ENCODE measurements at regions not wholly inside any gene's neighbourhood (a gene's known extent, or its start where the extent isn't known, plus 50 kb on each side); places are given as distances from the start of the nearest gene placed in this dataset.

DNA sequence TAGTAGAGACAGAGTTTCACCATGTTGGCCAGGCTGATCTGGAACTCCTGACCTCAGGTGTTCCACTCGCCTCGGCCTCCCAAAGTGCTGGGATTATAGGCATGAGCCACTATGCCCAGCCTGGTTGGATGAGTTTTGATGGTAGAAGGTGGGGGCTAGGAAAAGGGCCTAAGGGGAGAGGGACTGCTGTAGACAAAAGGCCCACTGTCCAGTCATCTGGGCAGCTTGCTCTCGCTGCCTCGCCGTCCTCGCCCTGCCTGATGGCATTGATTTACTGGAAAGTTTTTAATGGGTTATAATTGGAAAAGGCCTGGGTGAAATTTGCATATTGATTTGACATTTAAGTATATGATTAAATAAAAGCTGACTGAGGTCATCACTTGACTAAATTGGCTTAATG lies 175.1 kb upstream of the CSF3R start:
- H4K5ac ChIP-seq (ENCODE audit: low read depth, low read length) = no peak overlapping the region
- no peak overlapping the region for H2AFZ ChIP-seq (replicated peaks; ENCODE audit: low read length, poor library complexity)
- DNase-seq (no peak), ATAC-seq (ENCODE audit: low read depth) (no peak)
- H2BK15ac ChIP-seq (ENCODE audit: low read depth, low read length) = no peak overlapping the region
- H3K9ac ChIP-seq (ENCODE audit: low read depth, low read length) = no peak overlapping the region
- no peaks in the 10 kb centered on the region for H3K9me1 ChIP-seq (ENCODE audit: insufficient read depth, low read length)
- in situ Hi-C loops (cut with MboI; ENCODE audit: low sequenced_read_pairs) = no loop called here
- no peaks in the 10 kb centered on the region for H3K79me1 ChIP-seq (ENCODE audit: low read depth in 1 of 2, low read length in 2 of 2)
- dilution Hi-C loops (cut with HindIII; ENCODE audit: low sequenced_read_pairs, unreplicated experiment) = no loop called here
- no peak overlapping the region for H3K18ac ChIP-seq (ENCODE audit: low read depth, low read length)
- ChIA-PET CTCF (no interaction called here), POLR2A (ENCODE audit: unreplicated experiment) (no interaction called here)
- H3K4me2 ChIP-seq (ENCODE audit: low read depth, low read length) = no peak overlapping the region
- H3K14ac ChIP-seq (replicated peaks; ENCODE audit: low read depth, low read length) = no peak overlapping the region
- no peak overlapping the region for H3K27ac ChIP-seq (ENCODE audit: insufficient read depth, low read length)
- H3K4ac ChIP-seq (ENCODE audit: low read depth, low read length) = no peak overlapping the region
- no peaks in the 10 kb centered on the region for H3K9me3 ChIP-seq (ENCODE audit: control insufficient read depth, insufficient read depth, low read length)
- H3K56ac ChIP-seq (ENCODE audit: extremely low read depth, insufficient read depth, low read length) = no peak overlapping the region
- no peak overlapping the region for H2BK120ac ChIP-seq (ENCODE audit: low read depth, low read length)
- no peaks in the 10 kb centered on the region for H3K4me1 ChIP-seq (ENCODE audit: control insufficient read depth, insufficient read depth, low read length)
- no peaks in the 10 kb centered on the region for H4K20me1 ChIP-seq (ENCODE audit: insufficient read depth, low read length)
- no peak overlapping the region for H4K8ac ChIP-seq (ENCODE audit: low read depth in 2 of 2, low read length in 2 of 2)
- no TSS peak for BruUV-seq (replicated peaks)
- no peak overlapping the region for H3K4me3 ChIP-seq (ENCODE audit: insufficient read depth, low read depth, low read length)
- H3K27me3 ChIP-seq (ENCODE audit: control insufficient read depth, insufficient read depth, low read length) = peaks cover 4% of the 10 kb centered on the region
- no peak overlapping the region for H3K23ac ChIP-seq (ENCODE audit: low read depth, low read length)
- no peak overlapping the region for H4K91ac ChIP-seq (ENCODE audit: insufficient read depth, low read depth, low read length)
- TF ChIP-seq CEBPB (IDR thresholded peaks at IDR 0.05; ENCODE audit: low read depth, low read length) (no peak), CTCF (conservative IDR thresholded peaks at IDR 0.05; ENCODE audit: low read depth, low read length) (no peak), CHD1 (IDR thresholded peaks at IDR 0.05; ENCODE audit: low read depth, low read length) (no peak), RFX5 (IDR thresholded peaks at IDR 0.05; ENCODE audit: low read depth, low read length) (no peak), SMC3 (IDR thresholded peaks at IDR 0.05; ENCODE audit: low read depth, low read length) (no peak), FOS (IDR thresholded peaks at IDR 0.05; ENCODE audit: low read depth, low read length) (no peak), MXI1 (IDR thresholded peaks at IDR 0.05; ENCODE audit: borderline replicate concordance, low read depth, low read length) (no peak), MAFK (IDR thresholded peaks at IDR 0.05; ENCODE audit: low read depth, low read length) (no peak), MAZ (IDR thresholded peaks at IDR 0.05; ENCODE audit: borderline replicate concordance, low read depth, low read length) (no peak), BHLHE40 (IDR thresholded peaks at IDR 0.05; ENCODE audit: low read depth, low read length) (no peak), RCOR1 (IDR thresholded peaks at IDR 0.05; ENCODE audit: insufficient replicate concordance, low read length) (no peak), NFE2L2 (IDR thresholded peaks at IDR 0.05; ENCODE audit: low read depth, low read length) (no peak)
- TF ChIP-seq, protein P1, sequence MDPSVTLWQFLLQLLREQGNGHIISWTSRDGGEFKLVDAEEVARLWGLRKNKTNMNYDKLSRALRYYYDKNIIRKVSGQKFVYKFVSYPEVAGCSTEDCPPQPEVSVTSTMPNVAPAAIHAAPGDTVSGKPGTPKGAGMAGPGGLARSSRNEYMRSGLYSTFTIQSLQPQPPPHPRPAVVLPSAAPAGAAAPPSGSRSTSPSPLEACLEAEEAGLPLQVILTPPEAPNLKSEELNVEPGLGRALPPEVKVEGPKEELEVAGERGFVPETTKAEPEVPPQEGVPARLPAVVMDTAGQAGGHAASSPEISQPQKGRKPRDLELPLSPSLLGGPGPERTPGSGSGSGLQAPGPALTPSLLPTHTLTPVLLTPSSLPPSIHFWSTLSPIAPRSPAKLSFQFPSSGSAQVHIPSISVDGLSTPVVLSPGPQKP (IDR thresholded peaks at IDR 0.05; ENCODE audit: borderline replicate concordance, low read depth, low read length) = no peak
- H2AK9ac ChIP-seq (replicated peaks; ENCODE audit: low read depth, low read length, poor library complexity) = no peak overlapping the region
- no peak overlapping the region for H2AK5ac ChIP-seq (ENCODE audit: low read depth, low read length)
- no peak overlapping the region for H2BK5ac ChIP-seq (ENCODE audit: low read depth, low read length, poor library complexity, severe bottlenecking)
- H3K36me3 ChIP-seq (ENCODE audit: control insufficient read depth, insufficient read depth, low read length) = no peaks in the 10 kb centered on the region
- intact Hi-C loops (cut with micrococcal nuclease) = loop anchor here (10.0 kb wide), 1 partner anchor 83 kb away; no protein-coding TSS in a partner anchor
- 50% methylated on average over 2 of the region's 6 CpGs; no CpG with 5 or more reads in 1 of the 2 experiments for WGBS, 2 experiments (ENCODE audit: extremely low coverage in 2 of 2, insufficient read length in 1 of 2)
- no peak overlapping the region for H2BK20ac ChIP-seq (ENCODE audit: low read depth, low read length)

Measured in IMR-90 (cell line).